Left forelimb (tissue), 1 donor: ENCODE measurements at regions not wholly inside any gene's neighbourhood (a gene's known extent, or its start where the extent isn't known, plus 50 kb on each side); places are given as distances from the start of the nearest gene placed in this dataset.

Source experiments
- DNase-seq: peaks from one replicate; pipeline ENCODE4 v3.0.0-alpha.2; 2018; ENCODE audit warnings: low spot score

- no peak for DNase-seq
These were observed 220.8 kb upstream of the MARCKS start for GRCh38 chr6:113636357-113636824.

- no peak for DNase-seq
These were observed 217.1 kb upstream of the MARCKS start for GRCh38 chr6:113640051-113640450.

GRCh38 chr6:113642001-113642713, 215.0 kb upstream of the MARCKS start:
- no peak for DNase-seq

- no peak for DNase-seq
These were observed 214.3 kb upstream of the MARCKS start for GRCh38 chr6:113642714-113643406.

GRCh38 chr6:113643407-113643770, 213.8 kb upstream of the MARCKS start:
- no peak for DNase-seq

- DNase-seq, result no peak
These were observed 212.1 kb upstream of the MARCKS start for GRCh38 chr6:113644861-113645575.

- no peak for DNase-seq
These were observed 211.6 kb upstream of the MARCKS start for GRCh38 chr6:113645576-113645970.

GRCh38 chr6:113645986-113646385, 211.2 kb upstream of the MARCKS start:
- DNase-seq, result no peak

- DNase-seq, result no peak
These were observed 210.4 kb upstream of the MARCKS start for GRCh38 chr6:113646701-113647100.

- no peak for DNase-seq
These were observed 209.8 kb upstream of the MARCKS start for GRCh38 chr6:113647143-113647889.

GRCh38 chr6:113648698-113649097, 208.4 kb upstream of the MARCKS start:
- DNase-seq, result no peak

- DNase-seq, result no peak
These were observed 207.9 kb upstream of the MARCKS start for GRCh38 chr6:113649276-113649675.

- no peak for DNase-seq
These were observed 207.1 kb upstream of the MARCKS start for GRCh38 chr6:113649880-113650609.

GRCh38 chr6:113650610-113650979, 206.6 kb upstream of the MARCKS start:
- DNase-seq, result no peak

GRCh38 chr6:113651120-113651519, 206.0 kb upstream of the MARCKS start:
- DNase-seq, result no peak

- DNase-seq, result no peak
These were observed 205.2 kb upstream of the MARCKS start for GRCh38 chr6:113651920-113652319.

GRCh38 chr6:113653275-113653674, 203.9 kb upstream of the MARCKS start:
- DNase-seq, result no peak

- no peak for DNase-seq
These were observed 202.7 kb upstream of the MARCKS start for GRCh38 chr6:113654396-113654795.

- no peak for DNase-seq
These were observed 201.4 kb upstream of the MARCKS start for GRCh38 chr6:113655761-113656160.

GRCh38 chr6:113659762-113660404, 197.3 kb upstream of the MARCKS start:
- no peak for DNase-seq

GRCh38 chr6:113660819-113661218, 196.3 kb upstream of the MARCKS start:
- no peak for DNase-seq
